ENCODE measurements at regions not wholly inside any gene's neighbourhood (a gene's known extent, or its start where the extent isn't known, plus 50 kb on each side); places are given as distances from the start of the nearest gene placed in this dataset.

- no peaks in the 10 kb centered on the region for H4K20me1 ChIP-seq (ENCODE audit: insufficient read depth, low read length, poor library complexity, severe bottlenecking)
- TF ChIP-seq EZH2phosphoT487 (IDR thresholded peaks at IDR 0.05; ENCODE audit: borderline replicate concordance): no peak
- no peak for TF ChIP-seq CTCF (conservative IDR thresholded peaks at IDR 0.05; ENCODE audit: low read length)
- no peak overlapping the region for H3K4me3 ChIP-seq (ENCODE audit: low read length, poor library complexity, severe bottlenecking)
- H3F3A ChIP-seq (ENCODE audit: low read depth): no peaks in the 10 kb centered on the region
- H3K27me3 ChIP-seq (ENCODE audit: insufficient read depth, low read length, poor library complexity, severe bottlenecking): no peaks in the 10 kb centered on the region
- no peaks in the 10 kb centered on the region for H3K9me2 ChIP-seq (replicated peaks; ENCODE audit: low read depth, low read length)
- H3K9me3 ChIP-seq (ENCODE audit: insufficient read depth, low read depth, low read length): no peaks in the 10 kb centered on the region
- no peaks in the 10 kb centered on the region for H3K79me2 ChIP-seq (ENCODE audit: insufficient read depth, low read length)
- H2AFZ ChIP-seq (ENCODE audit: low read length): no peak overlapping the region
- H3K9ac ChIP-seq (ENCODE audit: low read depth, low read length, poor library complexity, severe bottlenecking): no peak overlapping the region
- H3K4me1 ChIP-seq (ENCODE audit: insufficient read depth, low read length, poor library complexity, severe bottlenecking): no peaks in the 10 kb centered on the region
- no peaks in the 10 kb centered on the region for H3K36me3 ChIP-seq (ENCODE audit: insufficient read depth, low read length)
- no peak overlapping the region for H3K4me2 ChIP-seq (ENCODE audit: low read depth, low read length, poor library complexity, severe bottlenecking)
These were observed 548.5 kb downstream of the CHSY3 start for GRCh38 chr5:130452744-130453143.

- Histone ChIP-seq H4K20me1 (ENCODE audit: insufficient read depth, low read length, poor library complexity, severe bottlenecking) (no peaks in the 10 kb centered on the region), H3K9me2 (replicated peaks; ENCODE audit: low read depth, low read length) (no peaks in the 10 kb centered on the region), H3K4me2 (ENCODE audit: low read depth, low read length, poor library complexity, severe bottlenecking) (no peak overlapping the region), H3K9ac (ENCODE audit: low read depth, low read length, poor library complexity, severe bottlenecking) (no peak overlapping the region), H3K4me3 (ENCODE audit: low read length, poor library complexity, severe bottlenecking) (no peak overlapping the region), H3K4me1 (ENCODE audit: insufficient read depth, low read length, poor library complexity, severe bottlenecking) (no peaks in the 10 kb centered on the region), H3K79me2 (ENCODE audit: insufficient read depth, low read length) (no peaks in the 10 kb centered on the region), H3K36me3 (ENCODE audit: insufficient read depth, low read length) (no peaks in the 10 kb centered on the region), H3K27me3 (ENCODE audit: insufficient read depth, low read length, poor library complexity, severe bottlenecking) (no peaks in the 10 kb centered on the region), H3F3A (ENCODE audit: low read depth) (no peaks in the 10 kb centered on the region), H3K9me3 (ENCODE audit: insufficient read depth, low read depth, low read length) (no peaks in the 10 kb centered on the region), H2AFZ (ENCODE audit: low read length) (no peak overlapping the region)
- no peak for TF ChIP-seq EZH2phosphoT487 (IDR thresholded peaks at IDR 0.05; ENCODE audit: borderline replicate concordance)
- no peak for TF ChIP-seq CTCF (conservative IDR thresholded peaks at IDR 0.05; ENCODE audit: low read length)
These were observed 532.2 kb downstream of the CHSY3 start for GRCh38 chr5:130436430-130436829.

- no peaks in the 10 kb centered on the region for H3K9me3 ChIP-seq (ENCODE audit: insufficient read depth, low read depth, low read length)
- H3K4me3 ChIP-seq (ENCODE audit: low read length, poor library complexity, severe bottlenecking): no peak overlapping the region
- H3F3A ChIP-seq (ENCODE audit: low read depth): no peaks in the 10 kb centered on the region
These were observed 523.1 kb downstream of the CHSY3 start for GRCh38 chr5:130427222-130427955.

More at GRCh38 chr5:130427222-130427955, 523.1 kb downstream of the CHSY3 start:
- H3K4me2 ChIP-seq (ENCODE audit: low read depth, low read length, poor library complexity, severe bottlenecking): no peak overlapping the region
- H3K9ac ChIP-seq (ENCODE audit: low read depth, low read length, poor library complexity, severe bottlenecking): no peak overlapping the region
- H2AFZ ChIP-seq (ENCODE audit: low read length): no peak overlapping the region
- no peaks in the 10 kb centered on the region for H3K79me2 ChIP-seq (ENCODE audit: insufficient read depth, low read length)
- TF ChIP-seq EZH2phosphoT487 (IDR thresholded peaks at IDR 0.05; ENCODE audit: borderline replicate concordance) (no peak), CTCF (conservative IDR thresholded peaks at IDR 0.05; ENCODE audit: low read length) (no peak)
- no peaks in the 10 kb centered on the region for H3K27me3 ChIP-seq (ENCODE audit: insufficient read depth, low read length, poor library complexity, severe bottlenecking)
- H4K20me1 ChIP-seq (ENCODE audit: insufficient read depth, low read length, poor library complexity, severe bottlenecking): no peaks in the 10 kb centered on the region
- no peaks in the 10 kb centered on the region for H3K4me1 ChIP-seq (ENCODE audit: insufficient read depth, low read length, poor library complexity, severe bottlenecking)
- H3K36me3 ChIP-seq (ENCODE audit: insufficient read depth, low read length): no peaks in the 10 kb centered on the region
- no peaks in the 10 kb centered on the region for H3K9me2 ChIP-seq (replicated peaks; ENCODE audit: low read depth, low read length)
